H1 (cell line): ENCODE measurements at regions not wholly inside any gene's neighbourhood (a gene's known extent, or its start where the extent isn't known, plus 50 kb on each side); places are given as distances from the start of the nearest gene placed in this dataset.

Experiments used
- CTCF ChIA-PET: fragments of 300-600 bp; sonication (Branson Sonifier 250); formaldehyde crosslinking; loops from one replicate; lab custom pipeline; 2021; ENCODE audit not compliant: partially characterized antibody; lab: Charles Lee
- POLR2A ChIA-PET: fragments of 300-600 bp; sonication (Branson Sonifier 250); formaldehyde crosslinking; loops from one replicate; lab custom pipeline; 2021; ENCODE audit warnings: inconsistent platforms; ENCODE audit not compliant: partially characterized antibody; lab: Charles Lee
- DNase-seq, 2 experiments: peaks; one replicate each; pipeline versions ENCODE4 v3.0.0 to v3.0.0-alpha.2; 2010 to 2022; ENCODE audit warnings: low spot score in 2 of 2, low read depth in 1 of 2, mixed read lengths in 1 of 2
- FAIRE-seq: peaks from 2 replicates; lab custom pipeline; 2011; peaks lifted over from hg19 to GRCh38; lab: Jason Lieb, UNC
- H2AFZ ChIP-seq: 2 replicates; pipeline ENCODE4 v1.8.1; 2012; ENCODE audit warnings: low read length, inconsistent platforms
- H2AK5ac ChIP-seq: 2 replicates; pipeline ENCODE4 v1.6.1; 2013; ENCODE audit warnings: low read depth, low read length
- H2BK120ac ChIP-seq: replicated peaks from 2 replicates; pipeline ENCODE3; 2013; ENCODE audit warnings: low read depth, low read length, inconsistent platforms
- H2BK12ac ChIP-seq: 2 replicates; pipeline ENCODE4 v1.6.1; 2013; ENCODE audit warnings: low read depth, low read length
- H2BK15ac ChIP-seq: 2 replicates; pipeline ENCODE4 v1.6.1; 2013; ENCODE audit warnings: low read length
- H2BK20ac ChIP-seq: 2 replicates; pipeline ENCODE4 v1.6.1; 2013; ENCODE audit warnings: low read length
- H2BK5ac ChIP-seq: 2 replicates; pipeline ENCODE4 v1.6.1; 2013; ENCODE audit warnings: low read depth, low read length
- H3K14ac ChIP-seq: 2 replicates; pipeline ENCODE4 v1.6.1; 2013; ENCODE audit warnings: inconsistent platforms; ENCODE audit not compliant: insufficient read length
- H3K18ac ChIP-seq: 2 replicates; pipeline ENCODE4 v1.6.1; 2013; ENCODE audit warnings: low read length; ENCODE audit errors: extremely low read depth
- H3K23ac ChIP-seq: 2 replicates; pipeline ENCODE4 v1.6.1; 2013; ENCODE audit warnings: inconsistent platforms; ENCODE audit not compliant: insufficient read length
- H3K23me2 ChIP-seq: 2 replicates; pipeline ENCODE4 v1.6.1; 2013; ENCODE audit warnings: low read depth, low read length
- H3K27ac ChIP-seq: 2 replicates; pipeline ENCODE4 v1.6.1; 2011; ENCODE audit warnings: low read depth, low read length, inconsistent platforms
- H3K27me3 ChIP-seq, 4 experiments: replicated peaks in 1 of 4; 1 replicate in 1 of 4; 2 replicates in 3 of 4; pipeline versions ENCODE4 v1.6.1 to v1.8.1; 2011 to 2013; ENCODE audit warnings: low read length in 3 of 4, mild to moderate bottlenecking in 3 of 4, inconsistent platforms in 2 of 4, mixed read lengths in 2 of 4, moderate library complexity in 1 of 4; ENCODE audit not compliant: control insufficient read depth in 3 of 4, insufficient read depth in 3 of 4; ENCODE audit errors: extremely low read depth in 1 of 4
- H3K36me3 ChIP-seq, 4 experiments: 2 replicates each; pipeline versions ENCODE4 v1.6.1 to v1.8.1; 2011 to 2013; ENCODE audit warnings: mild to moderate bottlenecking in 4 of 4, low read length in 3 of 4, moderate library complexity in 2 of 4, control low read depth in 1 of 4, inconsistent platforms in 1 of 4; ENCODE audit not compliant: insufficient read depth in 4 of 4, control insufficient read depth in 2 of 4
- H3K4ac ChIP-seq: replicated peaks from 2 replicates; pipeline ENCODE3; 2013; ENCODE audit warnings: low read length, low read depth, mixed read lengths, inconsistent platforms; ENCODE audit not compliant: insufficient read length
- H3K4me1 ChIP-seq, 4 experiments: replicated peaks in 1 of 4; 1 replicate in 1 of 4; 2 replicates in 3 of 4; pipeline versions ENCODE4 v1.6.1 to v1.8.1; 2011 to 2013; ENCODE audit warnings: low read length in 3 of 4, inconsistent platforms in 2 of 4, mixed read lengths in 1 of 4; ENCODE audit not compliant: insufficient read depth in 4 of 4, control insufficient read depth in 3 of 4
- H3K4me2 ChIP-seq, 2 experiments: 2 replicates each; pipeline versions ENCODE4 v1.6.1 to v1.8.1; 2011 to 2013; ENCODE audit warnings: low read depth in 2 of 2, low read length in 2 of 2, control low read depth in 1 of 2, inconsistent platforms in 1 of 2, mild to moderate bottlenecking in 1 of 2; ENCODE audit not compliant: insufficient read depth in 1 of 2
- H3K4me3 ChIP-seq, 4 experiments: fragments of 200-600, 300-600 bp in 1 of 4; sonication (generic), shearing (Covaris generic), sonication (Bioruptor Twin) in 1 of 4; 2 replicates each; pipeline versions ENCODE4 v1.5.1 to v1.8.1; 2011 to 2016; ENCODE audit warnings: low read length in 4 of 4, low read depth in 3 of 4, control low read depth in 2 of 4, inconsistent platforms in 2 of 4, mild to moderate bottlenecking in 2 of 4, mixed read lengths in 1 of 4, moderate library complexity in 1 of 4; ENCODE audit not compliant: insufficient read depth in 2 of 4; ENCODE audit errors: extremely low read depth in 1 of 4
- H3K56ac ChIP-seq: replicated peaks from 2 replicates; pipeline ENCODE3; 2013; ENCODE audit warnings: low read depth, mild to moderate bottlenecking, mixed read lengths, low read length, inconsistent platforms; ENCODE audit not compliant: insufficient read length
- H3K79me1 ChIP-seq: 2 replicates; pipeline ENCODE4 v1.6.1; 2013; ENCODE audit warnings: low read depth, low read length, control low read depth
- H3K79me2 ChIP-seq, 2 experiments: 2 replicates each; pipeline versions ENCODE4 v1.6.1 to v1.8.1; 2012 to 2013; ENCODE audit warnings: low read length in 2 of 2, mild to moderate bottlenecking in 2 of 2, inconsistent platforms in 1 of 2; ENCODE audit not compliant: insufficient read depth in 2 of 2, control insufficient read depth in 1 of 2
- H3K9ac ChIP-seq, 4 experiments: replicated peaks in 1 of 4; 1 replicate in 1 of 4; 2 replicates in 3 of 4; pipeline versions ENCODE4 v1.6.1 to v1.8.1; 2011 to 2013; ENCODE audit warnings: low read depth in 3 of 4, low read length in 3 of 4, control low read depth in 2 of 4, mild to moderate bottlenecking in 2 of 4, moderate library complexity in 2 of 4, inconsistent platforms in 1 of 4; ENCODE audit errors: extremely low read depth in 1 of 4
- H3K9me3 ChIP-seq, 2 experiments: 2 replicates each; pipeline versions ENCODE4 v1.6.1 to v1.8.1; 2012 to 2013; ENCODE audit warnings: mild to moderate bottlenecking in 2 of 2, moderate library complexity in 2 of 2, control low read depth in 1 of 2, inconsistent platforms in 1 of 2, low read depth in 1 of 2, low read length in 1 of 2, mixed read lengths in 1 of 2; ENCODE audit not compliant: insufficient read depth in 2 of 2
- H4K20me1 ChIP-seq, 2 experiments: replicated peaks in 1 of 2; 2 replicates each; pipeline versions ENCODE3 to v1.8.1; 2011 to 2013; ENCODE audit warnings: inconsistent platforms in 2 of 2, low read length in 2 of 2, mild to moderate bottlenecking in 1 of 2; ENCODE audit not compliant: insufficient read depth in 2 of 2, control insufficient read depth in 1 of 2
- H4K5ac ChIP-seq: 2 replicates; pipeline ENCODE4 v1.6.1; 2013; ENCODE audit warnings: low read length, low read depth, mixed read lengths, inconsistent platforms; ENCODE audit not compliant: insufficient read length
- H4K8ac ChIP-seq: 2 replicates; pipeline ENCODE4 v1.8.0; 2013; ENCODE audit warnings: mild to moderate bottlenecking, moderate library complexity, low read length, inconsistent platforms; ENCODE audit not compliant: insufficient read depth; ENCODE audit errors: extremely low read depth
- H4K91ac ChIP-seq: replicated peaks from 2 replicates; pipeline ENCODE3; 2013; ENCODE audit warnings: low read length, mixed read lengths, inconsistent platforms; ENCODE audit not compliant: insufficient read length
- BACH1 ChIP-seq: IDR thresholded peaks from 2 replicates; pipeline ENCODE4 v1.6.1; 2012; ENCODE audit warnings: low read length, improper control_type of control experiment
- CREB1 ChIP-seq: IDR thresholded peaks from 2 replicates; pipeline ENCODE4 v1.6.1; 2012; ENCODE audit warnings: inconsistent platforms
- EP300 ChIP-seq, 2 experiments: IDR thresholded peaks; 1 replicate in 1 of 2; 2 replicates in 1 of 2; pipeline ENCODE4 v1.6.1; 2011 to 2012; ENCODE audit warnings: low read depth in 2 of 2, low read length in 2 of 2, mild to moderate bottlenecking in 2 of 2, borderline replicate concordance in 1 of 2, inconsistent platforms in 1 of 2, moderate library complexity in 1 of 2
- NANOG ChIP-seq: IDR thresholded peaks from 2 replicates; pipeline ENCODE4 v1.6.1; 2011; ENCODE audit warnings: low read length, low read depth, mild to moderate bottlenecking, inconsistent platforms; ENCODE audit not compliant: insufficient read depth, poor library complexity, severe bottlenecking
- NRF1 ChIP-seq: IDR thresholded peaks from 2 replicates; pipeline ENCODE4 v1.6.1; 2011; ENCODE audit warnings: mild to moderate bottlenecking, low read depth, low read length, improper control_type of control experiment
- RBBP5 ChIP-seq: IDR thresholded peaks from 2 replicates; pipeline ENCODE4 v1.7.1; 2012; ENCODE audit warnings: low read depth, mild to moderate bottlenecking, inconsistent platforms, low read length, moderate library complexity, borderline replicate concordance
- SP2 ChIP-seq: IDR thresholded peaks from 2 replicates; pipeline ENCODE4 v1.6.1; 2012; ENCODE audit warnings: mild to moderate bottlenecking, low read length, inconsistent platforms
- SUZ12 ChIP-seq: fragments of 200-600 bp; sonication (generic); IDR thresholded peaks from 2 replicates; pipeline ENCODE4 v1.6.1; 2012; ENCODE audit warnings: mild to moderate bottlenecking, inconsistent platforms, low read length, moderate library complexity, mixed read lengths
- TEAD4 ChIP-seq: IDR thresholded peaks from 2 replicates; pipeline ENCODE4 v1.6.1; 2012; ENCODE audit warnings: low read depth, low read length, inconsistent platforms, mixed read lengths
- USF2 ChIP-seq: IDR thresholded peaks from 2 replicates; pipeline ENCODE4 v1.6.1; 2011; ENCODE audit warnings: low read length, improper control_type of control experiment

- Histone ChIP-seq H3K14ac (no peak overlapping the region), H3K4me2 (no peak overlapping the region), H2BK20ac (no peak overlapping the region)
- no peak for TF ChIP-seq NRF1
- TF ChIP-seq BACH1 = no peak
- TF ChIP-seq EP300 (IDR thresholded peaks at IDR 0.05; ENCODE audit: borderline replicate concordance in 1 of 2, low read depth in 2 of 2, low read length in 2 of 2) = no peak
- TF ChIP-seq USF2 = no peak
- no peak for TF ChIP-seq SUZ12
- TF ChIP-seq CREB1 = no peak
- no peak for TF ChIP-seq TEAD4
- no peak for TF ChIP-seq RBBP5
- no peak for TF ChIP-seq NANOG
- no peak for TF ChIP-seq SP2
- TF ChIP-seq, all 59 proteins: peak for 0
- DNase-seq (no peak), FAIRE-seq (no peak)
- H2AK5ac ChIP-seq = no peak overlapping the region
- H2BK15ac ChIP-seq = no peak overlapping the region
- no peak overlapping the region for H3K4me3 ChIP-seq
- H3K4me1 ChIP-seq = no peaks in the 10 kb centered on the region
- H2BK5ac ChIP-seq = no peak overlapping the region
- ChIA-PET CTCF (no interaction called here), POLR2A (no interaction called here)
- H3K23ac ChIP-seq = no peak overlapping the region
- no peaks in the 10 kb centered on the region for H3K79me2 ChIP-seq
- H3K9ac ChIP-seq = no peak overlapping the region
- H4K20me1 ChIP-seq = no peaks in the 10 kb centered on the region
- no peak overlapping the region for H4K8ac ChIP-seq
- H3K18ac ChIP-seq = no peak overlapping the region
- H2AFZ ChIP-seq = no peak overlapping the region
- no peak overlapping the region for H2BK12ac ChIP-seq
- no peak overlapping the region for H3K27ac ChIP-seq
- H3K56ac ChIP-seq = no peak overlapping the region
- no peak overlapping the region for H3K4ac ChIP-seq
- H2BK120ac ChIP-seq = no peak overlapping the region
- H3K27me3 ChIP-seq = no peaks in the 10 kb centered on the region
- no peak overlapping the region for H4K5ac ChIP-seq
- no peaks in the 10 kb centered on the region for H3K23me2 ChIP-seq
- no peak overlapping the region for H4K91ac ChIP-seq
- H3K79me1 ChIP-seq = no peaks in the 10 kb centered on the region
- H3K36me3 ChIP-seq = no peaks in the 10 kb centered on the region
- H3K9me3 ChIP-seq = no peaks in the 10 kb centered on the region
These were observed 643.8 kb downstream of the FAT4 start for GRCh38 chr4:125958519-125958918.
